HepG2 (cell line): ENCODE measurements at regions not wholly inside any gene's neighbourhood (a gene's known extent, or its start where the extent isn't known, plus 50 kb on each side); places are given as distances from the start of the nearest gene placed in this dataset.

ENCODE experiments used
- ASH2L ChIP-seq: fragments of 300-600, 200-600 bp; sonication (generic); IDR thresholded peaks from 2 replicates; pipeline ENCODE4 v1.7.0; 2017; ENCODE audit warnings: low read depth, mild to moderate bottlenecking, moderate library complexity, mixed read lengths, low read length; ENCODE audit not compliant: insufficient read length
- RXRA ChIP-seq: sonication (generic); formaldehyde crosslinking; IDR thresholded peaks from 2 replicates; pipeline ENCODE4 v1.5.1; 2020; ENCODE audit warnings: missing genetic modification reagents
- ZNF333 ChIP-seq: sonication (generic); formaldehyde crosslinking; IDR thresholded peaks from 2 replicates; pipeline ENCODE4 v1.4.0; 2020; ENCODE audit warnings: mild to moderate bottlenecking, missing genetic modification reagents, borderline replicate concordance
- TF ChIP-seq, protein P1 (sequence below): sonication (generic); formaldehyde crosslinking; IDR thresholded peaks from 2 replicates; pipeline ENCODE4 v1.4.0; 2020; ENCODE audit warnings: missing genetic modification reagents
- TF ChIP-seq, protein P2 (sequence below): sonication (generic); formaldehyde crosslinking; IDR thresholded peaks from 2 replicates; pipeline ENCODE4 v1.8.0; 2022; ENCODE audit warnings: mild to moderate bottlenecking, missing genetic modification reagents, moderate library complexity
- TF ChIP-seq, protein P3 (sequence below): sonication (generic); formaldehyde crosslinking; IDR thresholded peaks from 2 replicates; pipeline ENCODE4 v1.4.0; 2020; ENCODE audit warnings: missing genetic modification reagents
- TF ChIP-seq, protein P4 (sequence below): sonication (generic); formaldehyde crosslinking; IDR thresholded peaks from 2 replicates; pipeline ENCODE4 v1.4.0; 2020; ENCODE audit warnings: mild to moderate bottlenecking, missing genetic modification reagents
- TF ChIP-seq, protein P5 (sequence below): sonication (generic); formaldehyde crosslinking; conservative IDR thresholded peaks from 2 replicates; pipeline ENCODE4 v1.4.0; 2020; ENCODE audit warnings: mild to moderate bottlenecking, missing genetic modification reagents, moderate library complexity
- TF ChIP-seq, protein P6 (sequence below): sonication (generic); formaldehyde crosslinking; IDR thresholded peaks from 2 replicates; pipeline ENCODE4 v1.4.0; 2020; ENCODE audit warnings: missing genetic modification reagents
- TF ChIP-seq, protein P7 (sequence below): sonication (generic); formaldehyde crosslinking; IDR thresholded peaks from 2 replicates; pipeline ENCODE4 v1.8.0; 2022; ENCODE audit warnings: mild to moderate bottlenecking, missing genetic modification reagents; ENCODE audit not compliant: insufficient replicate concordance

DNA sequence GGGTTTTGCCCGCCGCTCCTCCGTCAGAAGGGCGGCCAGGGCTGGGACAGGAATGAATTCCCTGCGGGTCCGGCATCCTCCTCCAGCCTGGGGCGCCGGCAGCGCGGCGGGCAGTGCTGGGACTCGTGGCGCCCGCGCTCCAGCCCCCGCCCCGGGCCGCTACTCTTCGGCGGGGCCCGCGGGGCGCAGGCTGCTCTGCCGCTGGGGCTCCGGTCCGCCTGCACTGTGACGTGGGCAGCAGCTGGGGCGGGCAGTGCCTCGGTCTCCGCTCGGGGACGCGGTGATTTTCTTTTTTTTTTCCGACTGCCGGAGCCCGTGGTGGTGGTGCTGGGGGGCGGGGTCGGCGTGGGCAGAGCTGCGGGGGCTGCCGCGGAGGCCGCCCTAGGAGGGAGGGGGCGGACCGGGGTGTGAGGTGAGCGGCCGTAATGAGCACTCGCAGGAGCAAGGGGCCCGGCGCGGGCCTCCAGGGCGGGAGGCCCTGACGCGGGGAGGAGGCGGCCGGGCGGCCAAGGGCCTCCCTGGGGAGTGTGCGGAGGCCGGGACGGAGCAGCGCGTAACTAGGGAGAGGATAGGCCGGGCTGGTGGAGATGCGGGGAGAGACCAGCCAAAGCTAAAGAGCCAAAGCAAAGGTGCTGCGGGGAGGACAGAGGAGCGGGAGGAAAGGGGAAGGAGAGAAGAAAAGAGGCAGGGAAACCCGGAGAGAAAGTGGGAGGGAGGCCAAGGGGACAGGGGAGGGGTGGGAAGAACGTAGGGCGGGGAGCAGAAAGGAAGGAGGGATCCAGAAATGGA is 73.3 kb upstream of the ZBED5 start (continued):
- TF ChIP-seq, protein P1, sequence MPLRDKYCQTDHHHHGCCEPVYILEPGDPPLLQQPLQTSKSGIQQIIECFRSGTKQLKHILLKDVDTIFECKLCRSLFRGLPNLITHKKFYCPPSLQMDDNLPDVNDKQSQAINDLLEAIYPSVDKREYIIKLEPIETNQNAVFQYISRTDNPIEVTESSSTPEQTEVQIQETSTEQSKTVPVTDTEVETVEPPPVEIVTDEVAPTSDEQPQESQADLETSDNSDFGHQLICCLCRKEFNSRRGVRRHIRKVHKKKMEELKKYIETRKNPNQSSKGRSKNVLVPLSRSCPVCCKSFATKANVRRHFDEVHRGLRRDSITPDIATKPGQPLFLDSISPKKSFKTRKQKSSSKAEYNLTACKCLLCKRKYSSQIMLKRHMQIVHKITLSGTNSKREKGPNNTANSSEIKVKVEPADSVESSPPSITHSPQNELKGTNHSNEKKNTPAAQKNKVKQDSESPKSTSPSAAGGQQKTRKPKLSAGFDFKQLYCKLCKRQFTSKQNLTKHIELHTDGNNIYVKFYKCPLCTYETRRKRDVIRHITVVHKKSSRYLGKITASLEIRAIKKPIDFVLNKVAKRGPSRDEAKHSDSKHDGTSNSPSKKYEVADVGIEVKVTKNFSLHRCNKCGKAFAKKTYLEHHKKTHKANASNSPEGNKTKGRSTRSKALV (CRISPR knock-in tag): no peak
- TF ChIP-seq, protein P2, sequence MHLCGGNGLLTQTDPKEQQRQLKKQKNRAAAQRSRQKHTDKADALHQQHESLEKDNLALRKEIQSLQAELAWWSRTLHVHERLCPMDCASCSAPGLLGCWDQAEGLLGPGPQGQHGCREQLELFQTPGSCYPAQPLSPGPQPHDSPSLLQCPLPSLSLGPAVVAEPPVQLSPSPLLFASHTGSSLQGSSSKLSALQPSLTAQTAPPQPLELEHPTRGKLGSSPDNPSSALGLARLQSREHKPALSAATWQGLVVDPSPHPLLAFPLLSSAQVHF (CRISPR knock-in tag): no peak
- TF ChIP-seq, protein P3, sequence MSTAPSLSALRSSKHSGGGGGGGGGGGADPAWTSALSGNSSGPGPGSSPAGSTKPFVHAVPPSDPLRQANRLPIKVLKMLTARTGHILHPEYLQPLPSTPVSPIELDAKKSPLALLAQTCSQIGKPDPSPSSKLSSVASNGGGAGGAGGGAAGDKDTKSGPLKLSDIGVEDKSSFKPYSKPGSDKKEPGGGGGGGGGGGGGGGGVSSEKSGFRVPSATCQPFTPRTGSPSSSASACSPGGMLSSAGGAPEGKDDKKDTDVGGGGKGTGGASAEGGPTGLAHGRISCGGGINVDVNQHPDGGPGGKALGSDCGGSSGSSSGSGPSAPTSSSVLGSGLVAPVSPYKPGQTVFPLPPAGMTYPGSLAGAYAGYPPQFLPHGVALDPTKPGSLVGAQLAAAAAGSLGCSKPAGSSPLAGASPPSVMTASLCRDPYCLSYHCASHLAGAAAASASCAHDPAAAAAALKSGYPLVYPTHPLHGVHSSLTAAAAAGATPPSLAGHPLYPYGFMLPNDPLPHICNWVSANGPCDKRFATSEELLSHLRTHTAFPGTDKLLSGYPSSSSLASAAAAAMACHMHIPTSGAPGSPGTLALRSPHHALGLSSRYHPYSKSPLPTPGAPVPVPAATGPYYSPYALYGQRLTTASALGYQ (CRISPR knock-in tag): 0 out of 2 replicates have a peak, but pooled peaks have one; percentile 29
- TF ChIP-seq ASH2L (peak; percentile 28), ZNF333 (CRISPR knock-in tag) (no peak), RXRA (no peak)
- TF ChIP-seq, protein P4, sequence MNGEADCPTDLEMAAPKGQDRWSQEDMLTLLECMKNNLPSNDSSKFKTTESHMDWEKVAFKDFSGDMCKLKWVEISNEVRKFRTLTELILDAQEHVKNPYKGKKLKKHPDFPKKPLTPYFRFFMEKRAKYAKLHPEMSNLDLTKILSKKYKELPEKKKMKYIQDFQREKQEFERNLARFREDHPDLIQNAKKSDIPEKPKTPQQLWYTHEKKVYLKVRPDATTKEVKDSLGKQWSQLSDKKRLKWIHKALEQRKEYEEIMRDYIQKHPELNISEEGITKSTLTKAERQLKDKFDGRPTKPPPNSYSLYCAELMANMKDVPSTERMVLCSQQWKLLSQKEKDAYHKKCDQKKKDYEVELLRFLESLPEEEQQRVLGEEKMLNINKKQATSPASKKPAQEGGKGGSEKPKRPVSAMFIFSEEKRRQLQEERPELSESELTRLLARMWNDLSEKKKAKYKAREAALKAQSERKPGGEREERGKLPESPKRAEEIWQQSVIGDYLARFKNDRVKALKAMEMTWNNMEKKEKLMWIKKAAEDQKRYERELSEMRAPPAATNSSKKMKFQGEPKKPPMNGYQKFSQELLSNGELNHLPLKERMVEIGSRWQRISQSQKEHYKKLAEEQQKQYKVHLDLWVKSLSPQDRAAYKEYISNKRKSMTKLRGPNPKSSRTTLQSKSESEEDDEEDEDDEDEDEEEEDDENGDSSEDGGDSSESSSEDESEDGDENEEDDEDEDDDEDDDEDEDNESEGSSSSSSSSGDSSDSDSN (CRISPR knock-in tag): peak; percentile 62; the same call in 1 of the 2 replicates
- TF ChIP-seq, protein P5, sequence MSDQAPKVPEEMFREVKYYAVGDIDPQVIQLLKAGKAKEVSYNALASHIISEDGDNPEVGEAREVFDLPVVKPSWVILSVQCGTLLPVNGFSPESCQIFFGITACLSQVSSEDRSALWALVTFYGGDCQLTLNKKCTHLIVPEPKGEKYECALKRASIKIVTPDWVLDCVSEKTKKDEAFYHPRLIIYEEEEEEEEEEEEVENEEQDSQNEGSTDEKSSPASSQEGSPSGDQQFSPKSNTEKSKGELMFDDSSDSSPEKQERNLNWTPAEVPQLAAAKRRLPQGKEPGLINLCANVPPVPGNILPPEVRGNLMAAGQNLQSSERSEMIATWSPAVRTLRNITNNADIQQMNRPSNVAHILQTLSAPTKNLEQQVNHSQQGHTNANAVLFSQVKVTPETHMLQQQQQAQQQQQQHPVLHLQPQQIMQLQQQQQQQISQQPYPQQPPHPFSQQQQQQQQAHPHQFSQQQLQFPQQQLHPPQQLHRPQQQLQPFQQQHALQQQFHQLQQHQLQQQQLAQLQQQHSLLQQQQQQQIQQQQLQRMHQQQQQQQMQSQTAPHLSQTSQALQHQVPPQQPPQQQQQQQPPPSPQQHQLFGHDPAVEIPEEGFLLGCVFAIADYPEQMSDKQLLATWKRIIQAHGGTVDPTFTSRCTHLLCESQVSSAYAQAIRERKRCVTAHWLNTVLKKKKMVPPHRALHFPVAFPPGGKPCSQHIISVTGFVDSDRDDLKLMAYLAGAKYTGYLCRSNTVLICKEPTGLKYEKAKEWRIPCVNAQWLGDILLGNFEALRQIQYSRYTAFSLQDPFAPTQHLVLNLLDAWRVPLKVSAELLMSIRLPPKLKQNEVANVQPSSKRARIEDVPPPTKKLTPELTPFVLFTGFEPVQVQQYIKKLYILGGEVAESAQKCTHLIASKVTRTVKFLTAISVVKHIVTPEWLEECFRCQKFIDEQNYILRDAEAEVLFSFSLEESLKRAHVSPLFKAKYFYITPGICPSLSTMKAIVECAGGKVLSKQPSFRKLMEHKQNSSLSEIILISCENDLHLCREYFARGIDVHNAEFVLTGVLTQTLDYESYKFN (CRISPR knock-in tag): no peak
- TF ChIP-seq, protein P6, sequence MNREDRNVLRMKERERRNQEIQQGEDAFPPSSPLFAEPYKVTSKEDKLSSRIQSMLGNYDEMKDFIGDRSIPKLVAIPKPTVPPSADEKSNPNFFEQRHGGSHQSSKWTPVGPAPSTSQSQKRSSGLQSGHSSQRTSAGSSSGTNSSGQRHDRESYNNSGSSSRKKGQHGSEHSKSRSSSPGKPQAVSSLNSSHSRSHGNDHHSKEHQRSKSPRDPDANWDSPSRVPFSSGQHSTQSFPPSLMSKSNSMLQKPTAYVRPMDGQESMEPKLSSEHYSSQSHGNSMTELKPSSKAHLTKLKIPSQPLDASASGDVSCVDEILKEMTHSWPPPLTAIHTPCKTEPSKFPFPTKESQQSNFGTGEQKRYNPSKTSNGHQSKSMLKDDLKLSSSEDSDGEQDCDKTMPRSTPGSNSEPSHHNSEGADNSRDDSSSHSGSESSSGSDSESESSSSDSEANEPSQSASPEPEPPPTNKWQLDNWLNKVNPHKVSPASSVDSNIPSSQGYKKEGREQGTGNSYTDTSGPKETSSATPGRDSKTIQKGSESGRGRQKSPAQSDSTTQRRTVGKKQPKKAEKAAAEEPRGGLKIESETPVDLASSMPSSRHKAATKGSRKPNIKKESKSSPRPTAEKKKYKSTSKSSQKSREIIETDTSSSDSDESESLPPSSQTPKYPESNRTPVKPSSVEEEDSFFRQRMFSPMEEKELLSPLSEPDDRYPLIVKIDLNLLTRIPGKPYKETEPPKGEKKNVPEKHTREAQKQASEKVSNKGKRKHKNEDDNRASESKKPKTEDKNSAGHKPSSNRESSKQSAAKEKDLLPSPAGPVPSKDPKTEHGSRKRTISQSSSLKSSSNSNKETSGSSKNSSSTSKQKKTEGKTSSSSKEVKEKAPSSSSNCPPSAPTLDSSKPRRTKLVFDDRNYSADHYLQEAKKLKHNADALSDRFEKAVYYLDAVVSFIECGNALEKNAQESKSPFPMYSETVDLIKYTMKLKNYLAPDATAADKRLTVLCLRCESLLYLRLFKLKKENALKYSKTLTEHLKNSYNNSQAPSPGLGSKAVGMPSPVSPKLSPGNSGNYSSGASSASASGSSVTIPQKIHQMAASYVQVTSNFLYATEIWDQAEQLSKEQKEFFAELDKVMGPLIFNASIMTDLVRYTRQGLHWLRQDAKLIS: no peak
- TF ChIP-seq, protein P7, sequence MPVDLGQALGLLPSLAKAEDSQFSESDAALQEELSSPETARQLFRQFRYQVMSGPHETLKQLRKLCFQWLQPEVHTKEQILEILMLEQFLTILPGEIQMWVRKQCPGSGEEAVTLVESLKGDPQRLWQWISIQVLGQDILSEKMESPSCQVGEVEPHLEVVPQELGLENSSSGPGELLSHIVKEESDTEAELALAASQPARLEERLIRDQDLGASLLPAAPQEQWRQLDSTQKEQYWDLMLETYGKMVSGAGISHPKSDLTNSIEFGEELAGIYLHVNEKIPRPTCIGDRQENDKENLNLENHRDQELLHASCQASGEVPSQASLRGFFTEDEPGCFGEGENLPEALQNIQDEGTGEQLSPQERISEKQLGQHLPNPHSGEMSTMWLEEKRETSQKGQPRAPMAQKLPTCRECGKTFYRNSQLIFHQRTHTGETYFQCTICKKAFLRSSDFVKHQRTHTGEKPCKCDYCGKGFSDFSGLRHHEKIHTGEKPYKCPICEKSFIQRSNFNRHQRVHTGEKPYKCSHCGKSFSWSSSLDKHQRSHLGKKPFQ: no peak
